Cardiac muscle cell (in vitro differentiated cells and primary cell): ENCODE measurements at regions not wholly inside any gene's neighbourhood (a gene's known extent, or its start where the extent isn't known, plus 50 kb on each side); places are given as distances from the start of the nearest gene placed in this dataset.
A peak's percentile ranks its signal among the peaks of the same experiment; 100 is the strongest.

Experiments
- DNase-seq, 2 donors: peaks; one replicate each; pipeline versions ENCODE4 v3.0.0 to v3.0.0-alpha.2; 2010 to 2017; ENCODE audit warnings: low read depth in 1 of 2, low spot score in 1 of 2
- H3K27ac ChIP-seq: fragments of 200-600 bp; sonication (generic); 2 replicates; pipeline ENCODE4 v1.5.1; 2016
- H3K27me3 ChIP-seq: fragments of 200-600 bp; sonication (generic); 2 replicates; pipeline ENCODE4 v1.6.0; 2016; ENCODE audit warnings: control low read depth
- H3K36me3 ChIP-seq: fragments of 200-600 bp; sonication (generic); 2 replicates; pipeline ENCODE4 v1.5.1; 2016; ENCODE audit warnings: control low read depth
- H3K4me1 ChIP-seq: fragments of 200-600 bp; sonication (generic); 2 replicates; pipeline ENCODE4 v1.8.1; 2017; ENCODE audit warnings: low read depth, mild to moderate bottlenecking, mixed run types
- H3K4me3 ChIP-seq: fragments of 200-600 bp; sonication (generic); 2 replicates; pipeline ENCODE4 v1.5.1; 2016; ENCODE audit warnings: mild to moderate bottlenecking
- H3K9me3 ChIP-seq: fragments of 200-600 bp; sonication (generic); 2 replicates; pipeline ENCODE4 v1.5.1; 2017; ENCODE audit warnings: low read depth, mild to moderate bottlenecking, control low read depth
- TF ChIP-seq, protein P1 (sequence below): IDR thresholded peaks from 2 replicates; pipeline ENCODE4 v1.5.1; 2012; ENCODE audit warnings: low read depth, mild to moderate bottlenecking, low read length

DNA sequence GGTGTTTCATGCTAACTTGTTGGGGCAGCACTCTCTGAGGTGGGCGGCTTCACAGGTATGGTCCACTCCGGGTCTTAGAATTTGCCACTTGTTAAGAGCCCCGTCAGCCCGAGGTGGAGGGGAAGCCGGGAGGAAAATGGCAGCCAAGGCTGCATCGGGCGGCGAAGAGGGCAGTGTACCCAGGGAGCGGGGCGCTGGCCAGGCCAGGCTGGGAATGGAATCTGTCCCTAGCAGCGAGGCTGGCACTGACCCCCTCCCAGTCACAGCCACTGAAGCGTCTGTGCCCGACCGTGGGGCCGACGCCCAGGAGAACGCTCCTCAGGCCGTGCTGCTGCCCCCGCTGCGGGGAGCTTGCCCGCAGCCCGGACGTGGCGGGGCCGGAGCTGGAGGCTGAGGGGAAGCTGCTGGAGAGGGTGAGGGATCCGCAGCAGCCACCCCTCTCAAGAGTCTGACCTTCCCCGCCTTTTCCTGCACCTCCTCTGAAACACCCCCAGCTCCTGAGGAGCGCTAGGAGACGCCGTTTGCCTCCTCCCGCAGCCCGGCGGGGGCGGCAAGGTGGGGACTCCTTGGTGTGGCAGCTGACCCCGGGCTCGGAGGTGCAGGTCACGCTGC lies 313.8 kb upstream of the SPRY2 start:
- H3K9me3 ChIP-seq, result no peaks in the 10 kb centered on the region
- H3K4me3 ChIP-seq, result no peak overlapping the region
- DNase-seq, result no peak
- TF ChIP-seq, protein P1, sequence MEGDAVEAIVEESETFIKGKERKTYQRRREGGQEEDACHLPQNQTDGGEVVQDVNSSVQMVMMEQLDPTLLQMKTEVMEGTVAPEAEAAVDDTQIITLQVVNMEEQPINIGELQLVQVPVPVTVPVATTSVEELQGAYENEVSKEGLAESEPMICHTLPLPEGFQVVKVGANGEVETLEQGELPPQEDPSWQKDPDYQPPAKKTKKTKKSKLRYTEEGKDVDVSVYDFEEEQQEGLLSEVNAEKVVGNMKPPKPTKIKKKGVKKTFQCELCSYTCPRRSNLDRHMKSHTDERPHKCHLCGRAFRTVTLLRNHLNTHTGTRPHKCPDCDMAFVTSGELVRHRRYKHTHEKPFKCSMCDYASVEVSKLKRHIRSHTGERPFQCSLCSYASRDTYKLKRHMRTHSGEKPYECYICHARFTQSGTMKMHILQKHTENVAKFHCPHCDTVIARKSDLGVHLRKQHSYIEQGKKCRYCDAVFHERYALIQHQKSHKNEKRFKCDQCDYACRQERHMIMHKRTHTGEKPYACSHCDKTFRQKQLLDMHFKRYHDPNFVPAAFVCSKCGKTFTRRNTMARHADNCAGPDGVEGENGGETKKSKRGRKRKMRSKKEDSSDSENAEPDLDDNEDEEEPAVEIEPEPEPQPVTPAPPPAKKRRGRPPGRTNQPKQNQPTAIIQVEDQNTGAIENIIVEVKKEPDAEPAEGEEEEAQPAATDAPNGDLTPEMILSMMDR, result no peak
- H3K27ac ChIP-seq, result no peak overlapping the region
- no peaks in the 10 kb centered on the region for H3K27me3 ChIP-seq
- H3K36me3 ChIP-seq, result no peaks in the 10 kb centered on the region
- no peaks in the 10 kb centered on the region for H3K4me1 ChIP-seq

DNA sequence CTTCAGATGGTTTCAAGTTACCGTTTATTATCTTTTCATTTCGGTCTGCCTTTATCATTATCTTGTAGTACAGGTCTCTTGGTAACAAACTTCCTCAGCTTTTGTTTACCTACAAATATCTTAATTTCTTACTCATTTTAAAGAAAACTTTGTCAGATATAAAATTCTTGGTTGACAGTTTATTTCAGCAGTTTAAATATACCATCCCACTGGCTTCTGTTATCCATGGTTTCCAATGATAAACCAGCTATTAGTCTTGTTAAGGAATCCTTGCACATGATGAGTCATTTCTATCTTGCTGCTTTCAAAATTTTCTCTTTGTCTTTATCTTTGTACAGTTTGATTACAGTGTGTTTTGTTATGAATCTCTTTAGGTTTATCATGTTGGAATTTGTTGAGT lies 308.3 kb upstream of the SPRY2 start:
- no peaks in the 10 kb centered on the region for H3K27me3 ChIP-seq
- DNase-seq, result no peak
- no peaks in the 10 kb centered on the region for H3K9me3 ChIP-seq
- H3K4me1 ChIP-seq, result no peaks in the 10 kb centered on the region
- TF ChIP-seq, protein P1, result no peak
- no peak overlapping the region for H3K27ac ChIP-seq
- H3K4me3 ChIP-seq, result no peak overlapping the region
- H3K36me3 ChIP-seq, result no peaks in the 10 kb centered on the region

DNA sequence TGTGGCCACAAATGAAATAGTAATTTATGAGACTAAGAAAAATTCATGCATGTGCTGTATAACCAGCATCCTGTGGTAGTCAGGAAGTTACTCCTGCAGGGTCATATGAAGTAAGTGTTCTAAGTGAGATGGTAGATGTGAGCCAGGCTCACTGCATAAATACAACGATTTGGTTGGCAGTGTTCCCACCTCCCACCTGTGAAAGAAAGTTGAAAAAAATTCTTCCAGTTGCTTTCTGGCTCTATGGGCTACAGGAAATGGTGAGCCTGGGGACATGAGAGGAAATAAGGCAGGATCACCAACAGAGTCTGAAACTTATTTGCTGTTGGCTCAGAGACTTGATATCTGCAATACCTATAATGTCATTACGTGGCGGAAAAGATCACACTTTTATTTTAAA lies 301.7 kb upstream of the SPRY2 start:
- Histone ChIP-seq H3K9me3 (no peaks in the 10 kb centered on the region), H3K27me3 (no peaks in the 10 kb centered on the region), H3K4me1 (no peaks in the 10 kb centered on the region), H3K36me3 (no peaks in the 10 kb centered on the region), H3K4me3 (no peak overlapping the region), H3K27ac (no peak overlapping the region)
- no peak for DNase-seq
- TF ChIP-seq, protein P1, result no peak

DNA sequence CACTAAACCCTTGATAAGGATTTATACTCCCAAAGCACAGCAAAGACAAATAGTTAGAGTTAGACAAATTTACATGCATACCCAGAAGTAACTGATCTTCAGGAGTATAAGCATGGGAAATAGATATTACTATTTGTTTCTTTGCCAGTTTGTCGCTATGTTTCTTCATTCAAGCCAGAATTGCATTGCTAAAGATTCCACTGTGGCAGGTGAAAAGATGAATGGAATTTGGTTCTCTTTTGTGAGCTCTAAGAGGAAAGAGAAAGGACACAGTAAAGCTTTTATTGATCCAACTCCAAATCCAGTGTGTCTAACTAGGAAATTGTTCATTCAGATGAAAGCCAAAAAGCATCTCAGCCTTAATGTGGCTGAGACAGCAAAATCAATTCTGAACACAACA lies 292.3 kb upstream of the SPRY2 start:
- TF ChIP-seq, protein P1, result no peak
- Histone ChIP-seq H3K4me1 (peaks cover 3% of the 10 kb centered on the region), H3K27ac (no peak overlapping the region), H3K27me3 (no peaks in the 10 kb centered on the region), H3K36me3 (no peaks in the 10 kb centered on the region), H3K4me3 (no peak overlapping the region), H3K9me3 (no peaks in the 10 kb centered on the region)
- no peak for DNase-seq

DNA sequence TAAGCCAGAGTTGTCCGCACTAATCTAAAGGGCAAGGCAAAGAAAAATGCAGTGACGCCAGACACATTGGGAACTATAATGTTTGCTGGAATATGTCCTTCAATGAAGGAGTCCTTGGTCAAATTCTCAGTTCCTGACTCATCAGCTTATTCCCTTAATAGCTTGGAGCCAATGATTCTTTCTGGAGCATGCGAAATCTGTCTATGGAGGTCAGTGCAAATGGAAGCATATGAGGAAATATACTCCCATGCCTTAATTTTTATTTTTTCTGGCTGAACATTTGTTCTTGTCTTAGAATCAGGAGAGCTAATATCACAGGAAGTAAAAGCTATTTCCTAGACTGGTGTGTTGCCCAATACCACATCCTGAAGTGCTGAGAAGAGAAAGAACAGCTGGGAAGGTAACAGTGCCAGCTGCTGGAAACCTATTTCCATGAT lies 289.8 kb upstream of the SPRY2 start:
- H3K36me3 ChIP-seq, result no peaks in the 10 kb centered on the region
- H3K4me3 ChIP-seq, result no peak overlapping the region
- H3K4me1 ChIP-seq, result peaks cover 3% of the 10 kb centered on the region
- DNase-seq, result peak in 1 of 2 donors; percentile 97
- TF ChIP-seq, protein P1, result no peak
- no peaks in the 10 kb centered on the region for H3K27me3 ChIP-seq
- no peaks in the 10 kb centered on the region for H3K9me3 ChIP-seq
- no peak overlapping the region for H3K27ac ChIP-seq
